ENCODE measurements at regions not wholly inside any gene's neighbourhood (a gene's known extent, or its start where the extent isn't known, plus 50 kb on each side); places are given as distances from the start of the nearest gene placed in this dataset.

GRCh38 chr5:164600274-164600673, 1094.9 kb downstream of the MAT2B start:
- no peaks in the 10 kb centered on the region for H3K36me3 ChIP-seq (ENCODE audit: low read length)
- TF ChIP-seq EZH2phosphoT487 (conservative IDR thresholded peaks at IDR 0.05; ENCODE audit: low read length), result no peak
- H3K4me2 ChIP-seq (ENCODE audit: low read depth, low read length, poor library complexity, severe bottlenecking), result no peak overlapping the region
- no peak overlapping the region for H3K4me3 ChIP-seq (ENCODE audit: insufficient read depth, low read length, poor library complexity, severe bottlenecking)
- H3K27me3 ChIP-seq (ENCODE audit: low read length), result no peaks in the 10 kb centered on the region; the same call in 1 of the 2 replicates
- H3K9me2 ChIP-seq (replicated peaks; ENCODE audit: insufficient read depth, low read length), result no peaks in the 10 kb centered on the region
- H2AFZ ChIP-seq (ENCODE audit: low read depth, low read length, severe bottlenecking), result no peak overlapping the region
- H3K27ac ChIP-seq (ENCODE audit: low read depth, low read length), result no peak overlapping the region
- H3K9me3 ChIP-seq (ENCODE audit: insufficient read depth, low read length), result no peaks in the 10 kb centered on the region
- no peak overlapping the region for H3K9ac ChIP-seq (ENCODE audit: low read length)
- H4K20me1 ChIP-seq (ENCODE audit: low read depth, low read length), result no peaks in the 10 kb centered on the region
- H3K79me2 ChIP-seq (ENCODE audit: insufficient read depth, low read length), result no peaks in the 10 kb centered on the region
- no peaks in the 10 kb centered on the region for H3F3A ChIP-seq (ENCODE audit: insufficient read depth)

DNA sequence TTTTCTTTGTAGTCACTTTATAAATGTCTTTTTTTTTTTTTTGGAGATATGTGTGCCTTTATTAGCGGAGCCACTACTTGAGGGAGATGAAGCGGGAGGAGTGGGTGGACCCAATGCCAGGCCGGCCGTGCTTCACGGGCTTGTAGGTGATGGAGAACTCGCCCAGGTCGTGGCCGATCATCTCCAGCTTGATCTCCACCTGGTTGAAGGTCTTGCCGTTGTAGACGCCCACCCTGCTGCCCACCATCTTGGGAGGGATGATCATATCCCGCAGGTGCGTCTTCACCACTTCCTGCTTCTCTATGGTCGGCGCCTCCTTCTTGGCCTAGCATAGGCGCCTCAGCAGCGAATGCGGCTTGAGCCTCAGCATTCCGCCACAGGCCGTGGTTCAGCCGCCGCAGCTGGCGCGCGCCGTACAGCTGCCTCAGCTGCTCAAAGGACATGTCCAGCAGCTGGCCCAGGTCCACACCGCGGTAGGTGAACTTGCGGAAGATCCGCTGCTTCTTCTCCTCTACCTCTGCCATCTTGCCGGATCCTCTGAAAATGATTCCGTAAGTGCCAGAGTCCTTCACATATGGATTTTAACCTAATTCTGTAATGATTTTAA, 1095.6 kb downstream of the MAT2B start:
- Histone ChIP-seq H3F3A (ENCODE audit: insufficient read depth) (no peaks in the 10 kb centered on the region), H3K27ac (ENCODE audit: low read depth, low read length) (no peak overlapping the region), H3K79me2 (ENCODE audit: insufficient read depth, low read length) (no peaks in the 10 kb centered on the region), H3K4me3 (ENCODE audit: insufficient read depth, low read length, poor library complexity, severe bottlenecking) (no peak overlapping the region), H4K20me1 (ENCODE audit: low read depth, low read length) (no peaks in the 10 kb centered on the region), H2AFZ (ENCODE audit: low read depth, low read length, severe bottlenecking) (no peak overlapping the region), H3K9ac (ENCODE audit: low read length) (no peak overlapping the region), H3K9me2 (replicated peaks; ENCODE audit: insufficient read depth, low read length) (no peaks in the 10 kb centered on the region), H3K4me2 (ENCODE audit: low read depth, low read length, poor library complexity, severe bottlenecking) (no peak overlapping the region), H3K36me3 (ENCODE audit: low read length) (no peaks in the 10 kb centered on the region), H3K9me3 (ENCODE audit: insufficient read depth, low read length) (no peaks in the 10 kb centered on the region), H3K27me3 (ENCODE audit: low read length) (no peaks in the 10 kb centered on the region; the same call in 1 of the 2 replicates)
- no peak for TF ChIP-seq CTCF (IDR thresholded peaks at IDR 0.05; ENCODE audit: insufficient read depth, low read length, poor library complexity, severe bottlenecking)
- TF ChIP-seq EZH2phosphoT487 (conservative IDR thresholded peaks at IDR 0.05; ENCODE audit: low read length), result no peak

DNA sequence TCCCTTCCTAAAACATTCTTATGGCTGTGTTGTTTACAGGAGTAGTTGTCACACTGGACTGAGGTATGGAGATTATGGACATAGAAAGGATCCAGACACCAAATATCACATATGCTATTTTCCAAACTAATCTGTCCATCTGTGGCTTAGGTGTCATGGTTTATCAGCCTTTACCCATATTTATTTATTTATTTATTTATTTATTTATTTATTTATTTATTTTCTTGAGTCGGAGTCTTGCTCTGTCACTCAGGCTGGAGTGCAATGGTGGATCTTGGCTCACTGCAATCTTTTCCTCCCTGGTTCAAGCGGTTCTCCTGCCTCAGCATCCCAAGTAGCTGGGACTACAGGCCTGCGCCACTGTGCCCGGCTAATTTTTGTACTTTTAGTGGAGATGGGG, 1103.1 kb downstream of the MAT2B start:
- Histone ChIP-seq H3K9ac (ENCODE audit: low read length) (no peak overlapping the region), H3K4me2 (ENCODE audit: low read depth, low read length, poor library complexity, severe bottlenecking) (no peak overlapping the region), H3K9me3 (ENCODE audit: insufficient read depth, low read length) (no peaks in the 10 kb centered on the region), H3K4me3 (ENCODE audit: insufficient read depth, low read length, poor library complexity, severe bottlenecking) (no peak overlapping the region), H3K36me3 (ENCODE audit: low read length) (no peaks in the 10 kb centered on the region), H2AFZ (ENCODE audit: low read depth, low read length, severe bottlenecking) (no peak overlapping the region), H3K9me2 (replicated peaks; ENCODE audit: insufficient read depth, low read length) (no peaks in the 10 kb centered on the region), H3K27me3 (ENCODE audit: low read length) (no peaks in the 10 kb centered on the region), H3K27ac (ENCODE audit: low read depth, low read length) (no peak overlapping the region), H4K20me1 (ENCODE audit: low read depth, low read length) (no peaks in the 10 kb centered on the region), H3K79me2 (ENCODE audit: insufficient read depth, low read length) (no peaks in the 10 kb centered on the region), H3F3A (ENCODE audit: insufficient read depth) (no peaks in the 10 kb centered on the region)
- TF ChIP-seq EZH2phosphoT487 (conservative IDR thresholded peaks at IDR 0.05; ENCODE audit: low read length) (no peak), CTCF (IDR thresholded peaks at IDR 0.05; ENCODE audit: insufficient read depth, low read length, poor library complexity, severe bottlenecking) (no peak)

GRCh38 chr5:164610374-164610773, 1105.0 kb downstream of the MAT2B start:
- TF ChIP-seq EZH2phosphoT487 (conservative IDR thresholded peaks at IDR 0.05; ENCODE audit: low read length) (no peak), CTCF (IDR thresholded peaks at IDR 0.05; ENCODE audit: insufficient read depth, low read length, poor library complexity, severe bottlenecking) (no peak)
- no peaks in the 10 kb centered on the region for H3K36me3 ChIP-seq (ENCODE audit: low read length)
- no peaks in the 10 kb centered on the region for H4K20me1 ChIP-seq (ENCODE audit: low read depth, low read length)
- no peaks in the 10 kb centered on the region for H3F3A ChIP-seq (ENCODE audit: insufficient read depth)
- H3K27ac ChIP-seq (ENCODE audit: low read depth, low read length), result no peak overlapping the region
- no peaks in the 10 kb centered on the region for H3K79me2 ChIP-seq (ENCODE audit: insufficient read depth, low read length)
- no peak overlapping the region for H3K4me2 ChIP-seq (ENCODE audit: low read depth, low read length, poor library complexity, severe bottlenecking)
- H3K27me3 ChIP-seq (ENCODE audit: low read length), result no peaks in the 10 kb centered on the region
- no peak overlapping the region for H3K4me3 ChIP-seq (ENCODE audit: insufficient read depth, low read length, poor library complexity, severe bottlenecking)
- H3K9me3 ChIP-seq (ENCODE audit: insufficient read depth, low read length), result no peaks in the 10 kb centered on the region
- H3K9me2 ChIP-seq (replicated peaks; ENCODE audit: insufficient read depth, low read length), result no peaks in the 10 kb centered on the region
- H3K9ac ChIP-seq (ENCODE audit: low read length), result no peak overlapping the region
- no peak overlapping the region for H2AFZ ChIP-seq (ENCODE audit: low read depth, low read length, severe bottlenecking)

All from SU-DHL-6 (cell line).